Stimulated activated CD8-positive, alpha-beta memory T cell treated with anti-CD3 and anti-CD28 coated beads, Interleukin-4, amount 100 ng/mL, for 4 hours (primary cell): ENCODE measurements at regions not wholly inside any gene's neighbourhood (a gene's known extent, or its start where the extent isn't known, plus 50 kb on each side); places are given as distances from the start of the nearest gene placed in this dataset.
"Not testable (repeated sequence)": the region's sequence is repeated elsewhere in the genome, so short reads cannot be mapped to it uniquely, and the experiment has no call there.

ENCODE experiments used
- DNase-seq, 2 donors: peaks; one replicate each; pipeline ENCODE4 v3.0.0-alpha.2; 2020; ENCODE audit warnings: low read depth in 2 of 2, low spot score in 1 of 2

DNA sequence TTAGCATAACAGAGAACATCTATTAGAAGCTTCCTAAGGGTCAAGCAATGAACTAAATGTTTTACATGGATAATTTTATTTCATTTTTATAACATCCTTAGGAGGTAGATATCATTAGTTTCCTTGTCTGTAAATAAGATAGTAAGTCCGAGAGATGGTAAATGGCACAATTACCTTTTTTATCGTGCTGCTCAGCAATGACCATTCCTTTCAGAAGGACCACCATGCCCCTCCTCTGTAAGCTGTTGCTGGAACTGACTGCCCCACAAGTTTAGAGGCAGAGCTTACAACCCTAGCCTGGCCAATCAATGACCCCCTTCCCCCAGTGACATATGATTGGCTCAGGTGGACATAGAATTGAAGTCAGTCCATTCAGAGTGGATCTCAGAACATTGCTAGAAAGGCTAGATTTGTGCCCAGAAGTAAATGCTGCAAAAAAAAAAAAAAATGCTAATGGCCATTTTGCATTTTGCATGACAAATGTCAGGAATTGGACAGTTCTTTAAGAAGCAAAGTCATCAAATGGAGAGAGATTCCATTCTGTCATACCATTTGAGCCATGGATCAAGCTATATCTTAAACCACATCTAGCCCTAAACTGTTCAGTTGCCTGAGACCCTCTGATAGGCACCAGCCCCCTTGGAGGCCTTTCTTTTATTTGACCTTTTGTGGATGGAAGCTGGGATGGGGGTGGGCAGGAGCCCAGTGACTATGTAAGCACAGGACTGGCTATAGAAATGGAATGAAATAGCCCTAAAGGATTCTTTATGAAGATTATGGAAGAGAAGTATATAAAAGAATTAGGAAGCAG lies 668.3 kb downstream of the UQCRFS1 start:
- no peak for DNase-seq

GRCh38 chr19:28543244-28543776 lies 669.6 kb downstream of the UQCRFS1 start:
- DNase-seq, result no peak

DNA sequence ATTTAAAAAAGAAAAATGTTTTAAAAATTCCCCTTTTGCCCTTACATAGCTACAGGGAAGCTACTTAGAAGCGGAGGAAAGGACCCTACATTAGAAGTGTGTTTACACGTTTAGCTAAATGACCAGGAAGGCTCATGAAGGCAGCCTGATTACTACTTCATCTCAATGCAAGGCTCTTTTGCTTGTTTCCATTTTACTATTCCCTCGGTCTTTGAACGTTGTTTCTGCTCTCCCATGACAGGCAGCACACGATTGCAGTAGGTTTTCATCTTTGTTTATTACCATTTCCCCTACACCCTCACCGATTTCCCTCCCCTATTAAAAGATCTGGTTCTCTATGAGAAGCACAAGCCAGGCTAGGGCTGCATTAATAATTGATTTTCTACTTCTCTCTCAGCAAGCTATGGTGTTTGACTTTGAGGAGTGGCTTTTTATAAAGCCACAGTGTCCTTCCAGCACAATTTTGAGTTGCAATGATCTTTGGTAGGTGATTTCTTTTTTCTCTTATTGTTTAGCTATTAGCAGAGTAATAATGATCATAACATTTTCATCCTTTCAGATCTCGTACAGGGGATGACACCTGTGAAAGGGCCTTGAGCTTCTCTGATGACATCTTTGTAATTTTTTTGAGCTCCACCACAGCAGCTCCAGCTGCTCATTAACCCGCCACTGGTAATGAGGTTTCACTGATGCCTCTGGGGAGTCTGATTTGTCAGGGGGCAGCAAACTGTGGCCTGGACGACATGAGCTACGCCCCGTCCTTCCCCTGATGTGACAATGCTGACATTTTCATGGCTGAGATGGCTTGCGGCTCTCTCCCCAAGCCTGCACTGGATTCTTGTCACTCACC lies 670.3 kb downstream of the UQCRFS1 start:
- no peak for DNase-seq

DNA sequence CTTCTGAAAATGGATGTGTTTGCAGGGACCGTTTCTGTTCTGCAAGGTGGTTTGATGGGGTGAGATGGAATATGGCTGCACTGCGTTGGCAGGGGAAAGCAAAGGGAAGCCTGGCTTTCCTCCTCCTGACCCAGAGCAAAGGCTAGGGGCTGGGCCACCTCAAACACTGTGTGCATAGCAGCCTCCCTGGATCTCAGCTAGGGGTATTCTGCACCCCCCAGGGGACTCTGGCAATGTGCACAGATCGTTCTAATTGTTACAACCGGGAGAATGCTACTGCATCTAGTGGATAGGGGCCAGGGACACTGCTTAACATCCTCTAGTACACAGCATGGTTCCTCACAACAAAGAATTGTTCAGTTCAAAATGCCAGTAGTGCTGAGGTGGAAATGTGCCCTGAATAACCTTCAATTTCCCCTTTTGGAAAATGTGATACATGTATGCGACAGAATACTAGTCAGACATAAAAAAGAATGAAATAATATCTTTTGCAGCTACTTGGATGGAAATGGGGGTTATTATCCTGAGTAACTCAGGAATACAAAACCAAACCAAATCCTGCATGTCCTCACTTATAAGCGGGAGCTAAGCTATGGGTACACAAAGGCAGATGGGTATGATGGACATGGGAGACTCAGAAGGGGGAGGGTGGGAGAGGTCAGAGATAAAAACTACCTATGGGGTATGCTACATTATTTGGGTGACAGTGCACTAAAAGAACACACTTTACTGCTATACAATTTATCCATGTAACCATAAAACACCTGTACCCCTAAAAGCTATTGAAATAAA lies 671.2 kb downstream of the UQCRFS1 start:
- DNase-seq, result no peak

DNA sequence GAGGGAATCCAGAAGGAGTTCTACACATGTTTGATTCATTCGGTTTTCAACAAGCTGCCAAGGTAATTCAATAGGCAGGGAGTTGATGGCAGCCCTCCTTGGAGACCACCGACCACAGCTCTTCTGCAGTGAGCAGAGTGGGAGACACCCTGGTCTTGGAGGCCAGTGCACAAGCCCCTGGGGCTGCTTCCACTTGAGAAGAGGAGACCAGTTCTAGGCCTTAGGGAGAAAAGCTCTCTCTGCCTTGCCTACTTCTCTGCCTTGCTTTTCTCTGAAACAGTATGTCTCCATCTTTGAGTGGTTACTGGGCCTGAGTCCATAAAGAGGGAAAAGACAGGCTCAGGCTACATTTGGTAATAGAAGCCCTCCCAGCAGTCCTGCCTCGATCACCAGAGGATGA lies 671.9 kb downstream of the UQCRFS1 start:
- DNase-seq, result no peak

DNA sequence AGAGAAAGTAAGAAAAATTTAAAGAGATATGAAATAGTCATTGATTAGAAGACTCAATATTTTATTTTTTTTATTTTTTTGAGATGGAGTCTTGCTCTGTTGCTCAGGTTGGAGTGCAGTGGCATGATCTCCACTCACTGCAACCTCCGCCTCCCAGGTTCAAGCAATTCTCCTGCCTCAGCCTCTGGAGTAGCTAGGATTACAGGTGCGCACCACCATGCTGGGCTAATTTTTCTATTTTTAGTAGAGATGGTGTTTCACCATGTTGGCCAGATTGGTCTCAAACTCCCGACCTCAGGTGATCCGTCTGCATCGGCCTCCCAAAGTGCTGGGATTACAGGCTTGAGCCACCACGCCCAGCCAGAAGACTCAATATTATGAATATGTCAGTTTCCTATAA lies 672.6 kb downstream of the UQCRFS1 start:
- DNase-seq, result not testable (repeated sequence)

DNA sequence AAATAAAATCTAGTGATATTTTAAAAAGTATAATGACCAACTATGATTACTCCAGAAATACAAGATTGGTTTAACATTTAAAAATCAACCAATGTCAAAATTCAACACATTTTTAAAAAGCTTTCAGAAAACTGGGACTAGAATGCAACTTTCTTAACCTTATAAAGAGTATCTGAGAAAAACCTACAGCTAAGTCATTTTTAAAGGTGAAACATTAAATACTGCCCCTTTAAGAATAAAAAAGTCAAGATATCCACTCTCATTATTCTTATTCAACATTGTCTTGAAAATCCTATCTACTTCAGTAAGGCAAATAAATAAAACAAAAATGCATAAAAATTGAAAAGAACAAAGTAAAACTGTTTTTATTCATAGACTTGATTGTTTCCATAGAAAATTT lies 673.2 kb downstream of the UQCRFS1 start:
- DNase-seq, result no peak

DNA sequence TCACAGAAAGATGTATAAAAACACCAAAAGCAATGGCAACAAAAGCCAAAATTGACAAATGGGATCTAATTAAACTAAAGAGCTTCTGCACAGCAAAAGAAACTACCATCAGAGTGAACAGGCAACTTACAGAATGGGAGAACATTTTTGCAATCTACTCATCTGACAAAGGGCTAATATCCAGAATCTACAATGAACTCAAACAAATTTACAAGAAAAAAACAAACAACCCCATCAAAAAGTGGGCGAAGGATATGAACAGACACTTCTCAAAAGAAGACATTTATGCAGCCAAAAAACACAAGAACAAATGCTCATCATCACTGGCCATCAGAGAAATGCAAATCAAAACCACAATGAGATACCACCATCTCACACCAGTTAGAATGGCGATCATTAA lies 674.4 kb downstream of the UQCRFS1 start:
- DNase-seq, result not testable (repeated sequence)

DNA sequence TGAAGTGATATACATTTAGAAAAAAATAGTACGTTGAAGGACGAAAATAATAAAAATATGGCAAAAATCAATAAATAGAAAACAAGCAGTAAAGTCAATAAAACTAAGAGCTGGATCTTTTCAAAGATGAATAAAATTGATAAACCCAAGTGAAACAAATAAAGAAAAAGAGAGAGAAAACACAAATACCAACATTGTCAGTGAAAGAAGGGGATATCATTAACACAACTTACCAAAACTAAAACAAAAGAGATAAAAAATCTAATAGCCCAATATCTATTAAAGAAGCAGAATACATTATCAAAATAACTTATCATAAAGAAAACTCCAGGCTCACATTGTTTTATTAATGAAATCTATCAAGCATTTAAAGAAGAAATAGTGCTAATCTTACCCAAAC lies 675.1 kb downstream of the UQCRFS1 start:
- DNase-seq, result no peak

GRCh38 chr19:28537079-28537478 lies 675.9 kb downstream of the UQCRFS1 start:
- DNase-seq, result no peak

DNA sequence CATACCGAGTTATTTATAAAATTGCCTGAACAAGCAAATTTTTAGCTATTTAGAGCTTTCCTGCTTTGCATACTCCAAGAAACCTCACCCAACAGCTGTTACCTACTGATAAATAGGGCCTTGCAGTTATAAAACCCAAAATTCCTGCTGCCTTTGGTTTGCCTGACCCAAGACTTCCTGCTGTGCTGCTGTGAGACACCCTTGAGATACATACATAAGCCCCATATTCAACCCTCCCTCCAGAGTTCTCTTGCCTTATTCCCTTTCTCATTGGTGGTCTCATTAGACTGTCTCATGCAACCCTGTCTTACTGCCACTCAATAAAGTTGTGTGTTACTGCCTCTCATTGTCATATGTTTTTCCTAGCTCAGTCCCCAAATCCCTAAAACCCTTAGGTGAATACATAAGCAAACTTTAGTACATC lies 677.6 kb downstream of the UQCRFS1 start:
- no peak for DNase-seq

- no peak for DNase-seq
Observed at GRCh38 chr19:28534766-28535351, 678.1 kb downstream of the UQCRFS1 start.

DNA sequence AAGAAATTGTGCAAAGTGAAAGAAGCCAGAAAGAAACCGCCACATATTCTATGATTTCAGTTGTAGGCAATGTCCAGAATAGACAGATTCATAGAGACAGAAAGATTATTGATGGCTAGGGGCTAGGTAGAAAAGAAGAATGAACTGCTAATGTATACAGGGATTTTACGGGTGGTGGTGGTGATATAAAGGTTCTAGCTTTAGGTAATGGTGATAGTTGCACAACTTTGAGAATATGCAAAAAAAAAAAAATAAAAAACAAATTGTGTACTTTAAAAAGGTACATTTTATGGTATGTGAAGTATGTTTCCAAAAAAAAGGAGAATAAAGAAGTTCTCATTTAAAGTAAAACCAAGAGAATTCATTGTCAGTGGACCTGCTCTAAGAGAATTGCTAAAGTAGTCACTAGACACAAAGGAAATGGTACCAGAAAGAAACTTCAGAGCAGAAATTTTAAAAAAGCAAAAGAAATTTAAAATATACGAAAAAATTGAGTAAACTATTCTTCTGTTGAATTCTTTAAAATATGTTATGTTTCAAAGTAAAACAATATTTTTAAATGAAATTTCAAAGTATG lies 680.1 kb downstream of the UQCRFS1 start:
- no peak for DNase-seq

DNA sequence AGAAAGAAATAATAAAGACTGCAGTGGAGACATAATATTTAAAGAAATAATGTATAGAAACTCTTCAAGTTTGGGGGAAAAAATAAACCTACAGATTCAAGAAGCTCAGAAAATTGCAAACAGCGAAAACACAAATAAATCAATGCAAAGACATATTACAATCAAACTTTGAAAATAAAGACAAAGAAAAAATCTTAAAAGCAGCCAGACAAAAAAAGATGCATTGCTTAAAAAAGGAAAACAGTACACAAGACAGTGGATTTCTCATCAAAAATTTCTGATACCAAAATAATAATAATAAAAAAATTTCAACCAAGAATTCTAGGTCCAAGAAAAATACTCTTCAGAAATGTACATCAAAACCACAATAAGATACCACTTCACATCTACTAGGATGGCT lies 681.0 kb downstream of the UQCRFS1 start:
- DNase-seq, result no peak

- DNase-seq, result no peak
Observed at GRCh38 chr19:28530406-28531035, 682.4 kb downstream of the UQCRFS1 start.

GRCh38 chr19:28526038-28526437 lies 686.9 kb downstream of the UQCRFS1 start:
- no peak for DNase-seq

DNA sequence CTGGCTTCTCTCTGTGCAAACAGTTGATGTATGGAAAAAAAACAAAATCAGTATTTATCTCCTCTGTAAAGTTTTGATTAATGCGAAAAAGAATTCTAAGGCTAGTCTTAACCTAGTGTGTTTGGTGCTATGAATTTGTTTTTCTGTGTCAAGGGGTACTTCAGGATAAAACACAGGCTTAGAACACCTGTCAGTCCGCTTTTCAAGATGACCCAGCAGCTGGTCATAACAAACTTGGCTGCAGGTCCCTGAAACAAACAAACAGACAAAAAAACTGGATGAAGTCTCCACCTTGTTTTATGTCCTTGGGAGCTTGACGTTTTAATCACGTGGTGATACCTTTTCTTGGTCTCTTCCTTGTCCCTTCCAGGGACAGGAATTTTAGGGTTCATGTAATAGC lies 689.3 kb downstream of the UQCRFS1 start:
- DNase-seq, result no peak

GRCh38 chr19:28522545-28522922 lies 690.4 kb downstream of the UQCRFS1 start:
- DNase-seq, result no peak

- DNase-seq, result no peak
Observed at GRCh38 chr19:28521614-28522544, 691.1 kb downstream of the UQCRFS1 start.
